Amniotic stem cell (primary cell): ENCODE measurements at regions not wholly inside any gene's neighbourhood (a gene's known extent, or its start where the extent isn't known, plus 50 kb on each side); places are given as distances from the start of the nearest gene placed in this dataset.
A peak's percentile ranks its signal among the peaks of the same experiment; 100 is the strongest.
"Not testable (repeated sequence)": the region's sequence is repeated elsewhere in the genome, so short reads cannot be mapped to it uniquely, and the experiment has no call there.

Source experiments
- DNase-seq: peaks from one replicate; lab custom pipeline; 2025; lab: John Stamatoyannopoulos, UW

DNA sequence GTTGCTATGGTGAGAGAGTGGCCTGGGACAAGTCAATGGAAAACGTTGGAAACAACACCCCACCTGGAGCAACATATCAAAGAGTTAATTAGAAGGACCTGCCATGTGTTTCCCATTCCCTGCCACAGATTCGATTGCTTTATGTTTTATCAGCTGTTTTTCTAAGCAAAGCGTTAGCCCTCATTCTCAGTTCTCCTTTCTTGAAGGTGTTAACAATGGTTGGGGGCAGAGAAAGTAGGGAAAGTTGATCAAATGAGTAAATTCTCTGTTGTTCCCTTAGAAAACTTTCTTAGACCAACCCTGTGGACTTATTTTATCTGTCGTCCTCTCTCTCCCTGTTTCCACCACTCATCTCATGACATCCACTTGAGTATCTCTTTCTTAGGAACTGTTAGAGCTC, 102.5 kb downstream of the ADAMTS15 start:
- no peak for DNase-seq

DNA sequence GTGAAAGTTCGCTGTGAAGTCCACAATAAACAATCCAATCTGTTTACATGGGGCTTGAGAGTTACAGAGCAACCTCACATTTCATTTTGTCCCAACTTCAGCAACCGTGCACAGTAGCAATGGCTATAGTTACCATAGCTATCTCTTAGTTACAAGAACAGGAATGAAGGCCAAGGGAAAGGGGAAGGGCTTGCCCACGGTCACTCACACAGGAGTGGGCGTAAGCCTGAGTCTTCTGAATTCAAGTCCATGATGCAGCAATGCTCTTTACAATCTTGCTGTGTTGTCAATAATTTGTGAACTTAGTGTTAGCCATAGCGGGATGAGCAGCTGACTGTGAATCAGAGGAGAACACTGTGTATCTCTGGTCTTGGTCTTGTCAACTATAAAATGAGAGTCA, 102.9 kb downstream of the ADAMTS15 start:
- no peak for DNase-seq

DNA sequence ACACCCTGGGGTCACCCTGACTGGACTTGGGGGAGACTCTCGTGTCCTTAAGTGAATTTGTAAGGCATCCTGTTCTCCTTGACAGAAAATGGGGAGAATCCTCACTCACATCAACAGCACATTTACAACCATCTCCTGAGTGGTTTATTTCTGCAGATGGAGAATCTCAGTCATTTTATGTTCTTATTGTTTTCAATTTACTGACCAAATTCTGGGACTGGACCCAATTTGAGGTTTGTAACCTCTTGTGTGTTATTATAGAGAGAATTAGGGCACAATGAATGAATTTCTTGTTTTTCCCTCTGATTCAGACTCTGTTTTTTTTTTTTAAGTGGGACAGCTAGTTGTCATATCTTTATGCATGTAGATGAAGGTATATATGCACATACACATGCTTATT, 104.9 kb downstream of the ADAMTS15 start:
- DNase-seq = no peak

DNA sequence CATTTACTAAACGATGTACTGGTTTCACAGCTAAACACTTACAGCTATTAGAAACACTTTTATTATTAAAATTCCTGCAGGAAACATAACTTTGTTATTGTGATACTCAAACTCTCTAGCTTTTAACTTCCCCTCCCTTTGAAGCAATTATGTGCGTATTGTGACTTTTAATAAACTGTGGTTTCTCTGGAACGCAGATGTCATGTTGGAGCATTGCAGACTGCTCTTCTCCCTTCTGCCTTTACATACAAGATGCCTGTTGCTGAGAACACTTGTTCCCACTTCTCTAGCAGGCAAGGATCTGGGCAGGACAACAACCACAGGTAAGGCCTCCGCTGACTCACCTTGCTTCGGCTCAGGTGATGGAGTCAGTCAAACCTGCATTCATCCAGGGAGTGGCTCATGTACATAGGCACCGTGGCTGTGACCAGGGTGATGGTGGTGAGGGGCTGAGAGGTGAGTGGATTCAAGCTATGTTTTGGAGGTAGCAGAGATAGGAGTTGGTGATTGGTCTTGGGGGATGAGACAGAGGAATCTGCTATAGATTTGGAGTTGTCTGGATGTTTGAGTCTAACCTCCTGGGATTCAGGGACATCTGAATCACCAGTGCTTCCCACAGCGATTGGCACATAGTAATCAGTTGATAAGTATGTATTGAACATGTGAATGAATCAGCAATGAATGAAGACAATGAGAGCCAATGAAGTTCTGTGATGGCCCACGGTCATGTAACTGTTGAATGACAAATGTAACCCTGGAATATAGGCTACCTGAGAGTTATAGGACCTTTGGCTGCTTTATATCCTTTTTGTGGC, 106.0 kb downstream of the ADAMTS15 start:
- DNase-seq = no peak

DNA sequence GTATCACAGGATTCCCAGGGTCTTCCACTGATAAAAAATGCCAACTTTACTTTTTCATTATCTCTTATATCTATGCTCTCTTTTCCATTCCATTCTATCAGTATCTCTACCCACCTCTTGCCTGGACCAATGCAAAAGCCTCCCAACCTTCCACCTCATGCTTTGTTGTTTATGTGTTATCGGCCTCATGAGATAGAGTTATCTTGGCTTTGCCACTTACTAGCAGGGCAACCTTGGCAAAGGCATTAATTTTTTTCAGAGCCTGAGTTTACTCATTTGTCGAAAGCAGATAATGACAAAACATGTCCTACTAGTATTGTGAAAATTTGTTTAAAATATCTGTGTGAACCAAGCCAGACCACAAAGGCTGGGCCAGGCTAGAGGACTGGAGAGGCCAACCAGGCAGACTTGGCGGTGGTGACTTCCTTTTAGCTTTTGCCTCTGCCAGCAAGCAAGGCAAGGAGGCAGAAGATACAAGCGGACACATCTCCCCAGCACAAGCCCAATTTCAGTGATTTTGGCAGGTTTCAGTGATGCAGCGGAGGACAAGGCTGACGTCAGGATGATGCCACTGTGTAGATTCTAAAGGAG, 106.9 kb downstream of the ADAMTS15 start:
- DNase-seq = no peak

DNA sequence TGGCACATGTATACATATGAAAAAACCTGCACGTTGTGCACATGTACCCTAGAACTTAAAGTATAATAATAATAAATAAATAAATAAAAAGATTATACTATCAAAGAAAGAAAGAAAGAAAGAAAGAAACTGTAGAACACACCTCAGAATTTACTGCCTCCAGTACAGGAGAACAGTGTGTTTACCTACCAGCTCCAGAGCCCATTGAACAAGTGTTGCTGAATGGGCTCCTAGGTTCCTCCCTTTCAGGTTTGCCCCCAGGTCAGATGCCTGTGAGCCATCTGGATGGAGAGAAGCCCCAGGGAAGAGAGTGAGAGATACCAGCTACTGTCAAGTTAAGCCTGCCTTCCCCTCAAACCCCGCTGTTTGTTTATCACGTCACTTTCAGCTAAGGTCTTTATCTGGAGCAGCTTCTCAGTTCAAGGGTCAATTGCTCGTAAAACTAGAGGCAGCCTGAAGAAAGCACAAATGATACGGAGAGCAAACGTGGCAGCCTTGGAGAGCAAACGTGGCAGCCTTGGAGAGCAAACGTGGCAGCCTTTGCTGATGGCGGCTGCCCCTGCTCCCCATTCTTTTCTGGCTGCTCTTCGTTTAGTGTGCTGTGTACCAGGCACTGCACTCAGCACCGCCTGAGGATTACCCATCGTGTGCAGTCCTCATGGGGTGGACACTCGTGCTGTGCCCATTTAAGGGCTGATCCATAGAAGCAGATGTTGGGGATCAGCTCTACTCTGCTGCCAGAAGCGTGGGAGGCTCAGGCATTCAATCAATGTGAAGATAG, 111.7 kb downstream of the ADAMTS15 start:
- DNase-seq = no peak

DNA sequence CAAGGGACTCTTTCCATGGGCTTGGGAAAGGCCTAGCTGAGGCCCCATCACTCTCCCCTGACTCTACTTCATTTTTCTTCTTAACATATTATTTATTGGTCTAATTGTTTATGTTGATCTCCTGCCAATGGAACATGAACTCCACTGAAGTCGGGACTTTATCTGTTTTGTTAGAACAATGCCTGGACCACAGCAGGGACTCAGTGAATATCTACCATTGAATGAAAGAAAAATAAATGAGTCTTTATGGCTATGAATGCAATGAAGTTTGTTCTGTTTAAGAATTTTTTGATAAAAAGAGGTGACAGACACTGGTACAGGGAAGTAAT, 112.3 kb downstream of the ADAMTS15 start:
- no peak for DNase-seq

DNA sequence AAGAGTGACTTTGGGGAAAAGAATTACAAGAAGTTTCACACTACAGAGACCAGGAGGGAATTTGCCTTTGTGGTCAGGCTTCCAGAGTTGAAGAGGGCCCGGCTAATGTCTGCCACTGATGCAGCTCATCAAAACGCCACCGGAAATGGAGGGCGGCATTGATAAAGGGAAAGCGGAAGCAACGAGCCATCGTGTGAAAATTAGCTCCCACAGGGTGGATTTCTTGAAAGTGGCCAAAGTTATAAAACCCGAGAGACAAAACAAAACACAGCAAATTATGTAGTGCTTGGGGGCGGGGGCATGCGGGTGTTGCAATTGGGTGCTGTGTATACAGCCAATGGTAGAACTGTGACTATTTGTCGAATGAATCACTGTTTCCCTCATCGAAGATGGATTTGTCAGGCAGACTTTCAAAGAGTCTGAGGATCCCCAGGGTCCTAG, 113.0 kb downstream of the ADAMTS15 start:
- DNase-seq = no peak

DNA sequence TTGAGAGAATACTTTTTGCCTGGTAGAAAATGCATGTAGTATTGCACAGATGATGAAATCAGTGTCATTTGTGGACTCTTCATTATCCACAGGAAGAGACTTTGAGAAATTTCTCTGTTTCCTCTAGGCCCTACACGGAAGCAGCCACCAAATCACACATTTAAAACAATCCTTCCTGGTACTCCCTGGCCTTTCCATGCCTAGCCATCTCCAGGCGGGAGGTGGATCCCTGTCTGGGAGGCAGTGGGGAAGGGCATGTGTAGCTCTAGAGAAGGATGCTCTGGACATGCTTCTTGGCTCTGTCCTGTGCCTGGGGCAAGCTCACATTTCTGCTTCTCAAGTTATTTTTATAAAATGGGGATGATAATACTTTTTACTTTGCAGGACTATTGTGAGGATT, 114.1 kb downstream of the ADAMTS15 start:
- DNase-seq = no peak

DNA sequence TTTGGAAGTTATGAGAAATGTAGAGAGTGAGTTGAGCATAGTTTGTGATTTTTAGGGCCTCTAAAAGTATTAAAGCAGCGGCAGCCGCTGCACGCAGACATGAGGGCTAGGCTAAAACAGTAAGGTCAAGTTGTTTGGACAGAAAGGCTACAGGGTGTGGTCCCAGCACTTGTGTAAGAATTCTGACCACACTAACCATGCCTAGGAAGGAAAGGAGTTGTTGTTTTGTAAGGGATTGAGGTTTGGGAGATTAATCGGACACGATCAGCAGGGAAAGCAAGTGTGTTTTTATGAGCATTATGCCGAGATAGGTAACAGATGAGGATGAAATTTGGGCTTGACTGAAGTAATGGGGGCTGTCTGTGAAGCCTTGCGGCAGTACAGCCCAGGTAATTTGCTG, 117.9 kb downstream of the ADAMTS15 start:
- DNase-seq = not testable (repeated sequence)

DNA sequence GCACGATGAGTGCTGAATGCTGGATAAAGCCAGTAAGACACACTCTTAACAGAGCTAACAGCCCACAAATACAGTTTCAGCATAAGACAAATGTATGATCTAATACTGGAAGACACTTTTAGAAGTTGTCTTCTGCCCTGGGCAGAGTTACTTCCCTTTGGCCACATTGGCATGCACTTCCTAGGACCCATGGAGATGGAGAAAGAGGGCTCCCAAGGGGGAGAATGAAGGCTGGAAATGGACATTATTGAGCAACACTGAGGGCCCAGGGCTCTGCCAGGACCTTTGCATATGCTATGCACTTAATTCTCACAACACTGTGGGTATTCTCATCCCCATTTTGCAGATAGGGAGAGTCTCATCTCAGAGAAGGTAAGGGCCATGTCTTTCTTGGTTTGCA, 123.1 kb downstream of the ADAMTS15 start:
- no peak for DNase-seq

DNA sequence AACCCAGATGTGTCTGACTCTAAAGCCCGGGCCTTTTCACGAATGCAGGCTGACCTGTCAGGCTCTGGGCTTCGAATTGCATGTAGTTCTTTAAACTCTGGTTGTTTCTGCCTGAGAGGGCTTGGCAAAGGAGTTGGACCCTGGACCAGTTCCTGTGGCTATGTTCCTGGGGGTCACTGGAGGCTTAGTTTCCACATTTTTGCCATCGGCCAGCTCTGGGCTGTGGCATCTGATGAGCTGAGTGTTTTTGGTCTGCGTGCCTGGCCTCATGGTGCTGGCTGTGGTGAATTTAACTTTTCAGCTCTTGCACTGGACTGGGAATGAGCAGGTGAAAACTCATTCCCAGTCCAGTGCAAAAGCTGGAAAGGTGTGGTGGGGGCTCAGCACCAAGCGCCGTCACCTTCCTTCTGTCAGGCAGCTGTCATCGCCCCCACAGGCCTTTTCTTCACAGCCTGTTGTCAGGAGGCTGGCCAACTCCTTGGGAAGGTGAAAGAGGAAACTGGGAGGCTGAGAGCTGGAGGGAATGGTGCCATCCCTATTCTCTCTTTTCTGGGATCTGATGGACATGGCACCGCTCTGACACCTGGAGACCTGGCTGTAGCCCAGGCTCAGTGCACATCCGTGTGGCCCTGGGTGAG, 123.6 kb downstream of the ADAMTS15 start:
- no peak for DNase-seq

DNA sequence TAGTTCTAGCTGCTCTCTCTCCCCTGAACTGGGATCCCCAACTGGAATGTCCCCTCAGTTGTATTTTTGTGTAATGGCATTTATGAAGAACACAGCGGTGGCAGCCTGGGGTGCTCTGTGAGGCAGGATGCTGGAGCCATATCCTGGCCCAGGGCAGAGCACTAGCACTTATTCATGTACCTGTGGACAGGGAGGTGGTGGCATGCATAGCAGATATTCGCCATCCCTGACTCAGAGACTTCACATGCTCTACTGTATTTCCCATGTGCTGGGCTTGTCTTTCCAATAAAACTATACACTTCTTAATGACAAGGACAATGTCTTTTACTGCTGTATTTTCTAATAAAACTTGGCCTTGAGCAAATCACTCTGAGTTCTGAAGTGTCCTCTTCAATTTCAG, 125.3 kb downstream of the ADAMTS15 start:
- DNase-seq = no peak

DNA sequence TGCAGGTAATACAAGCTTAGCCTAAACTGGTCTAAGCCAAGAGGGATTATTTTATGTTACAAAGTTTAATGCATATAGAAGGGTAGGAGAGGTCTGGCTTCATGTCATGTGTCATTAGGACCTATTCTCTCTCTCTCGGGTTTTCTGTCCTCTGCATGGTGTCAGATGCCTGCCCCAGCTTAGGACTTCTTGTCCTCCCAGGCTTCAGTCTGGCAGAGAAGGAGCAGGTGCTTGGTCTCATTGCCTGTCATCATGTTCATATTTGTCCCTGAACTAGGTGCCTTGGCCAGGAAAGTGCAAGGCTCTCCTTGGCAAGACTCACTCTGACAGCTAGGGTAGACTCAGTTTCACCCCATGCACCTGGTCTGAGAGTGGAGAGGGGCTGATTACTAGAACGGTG, 126.3 kb downstream of the ADAMTS15 start:
- no peak for DNase-seq

DNA sequence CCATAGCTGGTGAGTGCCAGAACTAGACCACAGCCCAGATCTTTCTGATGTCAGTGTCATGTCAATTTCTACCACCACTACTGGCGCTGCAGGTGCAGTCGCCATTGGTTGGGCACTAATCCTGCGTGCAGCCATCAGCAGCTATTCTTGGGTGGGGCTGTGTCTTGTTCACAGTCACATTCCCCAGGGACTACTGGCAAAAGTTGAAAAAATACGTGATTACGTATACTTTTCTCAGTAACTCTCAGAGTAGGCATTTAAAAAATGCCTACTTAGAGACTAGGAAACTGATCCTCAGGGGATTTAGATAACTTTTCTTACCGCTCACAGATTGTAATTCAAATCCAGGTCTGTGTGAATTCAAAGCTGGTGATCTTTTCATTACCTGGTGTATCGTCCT, 127.7 kb downstream of the ADAMTS15 start:
- DNase-seq = no peak

DNA sequence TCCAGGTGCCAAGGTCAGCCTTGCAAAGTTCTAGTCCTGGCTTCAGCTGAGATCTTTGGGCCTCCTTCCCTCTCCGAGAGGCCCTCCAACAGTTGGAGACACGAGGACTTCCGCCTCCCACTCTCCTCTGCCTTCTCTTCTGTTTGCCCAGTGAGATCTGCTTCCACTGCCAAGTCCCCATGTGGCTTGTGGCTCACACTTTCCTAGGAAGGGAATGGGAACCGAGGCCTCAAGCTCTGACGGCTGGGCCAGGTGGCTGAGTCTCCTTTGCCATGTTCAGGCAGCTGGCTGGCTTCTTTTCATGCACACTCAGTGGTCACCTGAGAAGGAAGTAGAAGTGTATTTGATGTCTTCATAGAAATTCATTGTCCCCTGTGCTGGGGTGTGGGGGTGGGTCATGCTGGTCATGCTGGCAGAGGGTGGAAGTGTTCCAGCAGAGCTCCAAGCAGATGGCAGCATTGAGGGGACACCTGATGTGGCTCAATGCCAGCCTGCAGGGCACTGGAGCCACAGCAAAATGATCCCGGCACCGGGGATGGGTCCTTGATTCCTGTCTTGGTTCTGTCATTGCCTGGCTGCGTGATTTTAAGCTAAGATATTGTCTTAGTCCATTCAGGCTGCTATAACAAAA, 130.4 kb downstream of the ADAMTS15 start:
- no peak for DNase-seq

DNA sequence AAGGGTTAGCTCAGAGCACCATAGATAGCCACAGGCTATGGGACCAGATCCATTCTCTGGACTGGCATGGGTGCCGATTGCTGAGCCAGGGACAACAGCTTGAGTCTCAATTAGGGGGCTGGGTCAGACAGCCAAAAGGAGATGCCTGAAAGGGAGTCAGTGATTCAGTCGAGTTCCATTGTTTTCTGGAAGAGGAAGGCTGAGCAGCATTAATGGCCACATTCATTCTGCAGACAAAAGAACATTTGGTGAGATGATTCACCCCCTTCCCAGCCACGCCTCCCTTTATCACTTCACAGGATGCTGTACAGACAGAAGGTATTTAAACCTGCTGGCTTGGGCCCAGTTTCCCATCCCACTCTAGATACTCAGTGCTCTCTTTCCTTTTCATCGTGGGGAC, 131.9 kb downstream of the ADAMTS15 start:
- peak; percentile 25 for DNase-seq

DNA sequence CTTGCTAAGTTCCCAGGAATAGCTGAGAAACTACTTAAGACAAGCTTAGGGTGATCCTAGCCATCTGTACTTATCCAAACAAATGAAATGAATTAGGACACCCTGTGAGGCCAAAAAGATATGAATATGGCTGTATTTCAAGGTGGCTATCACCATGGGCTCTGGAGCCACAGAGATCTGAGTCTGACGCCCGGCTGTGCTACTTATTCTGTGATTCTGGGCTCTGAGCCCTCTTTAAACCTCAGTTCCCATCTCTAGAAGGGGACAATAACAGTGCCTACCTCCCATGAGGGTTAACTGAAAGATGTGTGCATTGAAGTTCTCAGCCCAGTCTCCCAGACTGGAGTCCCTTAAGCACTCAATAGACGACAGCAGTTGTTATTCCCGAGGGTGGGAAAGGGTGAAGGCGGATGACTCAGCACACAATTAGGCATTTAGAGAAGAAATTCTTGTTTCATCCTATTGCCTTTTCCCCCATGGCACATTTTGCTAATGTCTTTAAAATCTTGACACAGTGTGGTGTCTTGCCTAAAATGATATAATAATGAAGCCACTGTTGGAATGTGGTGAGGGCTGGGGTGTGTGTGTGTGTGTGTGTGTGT, 132.5 kb downstream of the ADAMTS15 start:
- no peak for DNase-seq

DNA sequence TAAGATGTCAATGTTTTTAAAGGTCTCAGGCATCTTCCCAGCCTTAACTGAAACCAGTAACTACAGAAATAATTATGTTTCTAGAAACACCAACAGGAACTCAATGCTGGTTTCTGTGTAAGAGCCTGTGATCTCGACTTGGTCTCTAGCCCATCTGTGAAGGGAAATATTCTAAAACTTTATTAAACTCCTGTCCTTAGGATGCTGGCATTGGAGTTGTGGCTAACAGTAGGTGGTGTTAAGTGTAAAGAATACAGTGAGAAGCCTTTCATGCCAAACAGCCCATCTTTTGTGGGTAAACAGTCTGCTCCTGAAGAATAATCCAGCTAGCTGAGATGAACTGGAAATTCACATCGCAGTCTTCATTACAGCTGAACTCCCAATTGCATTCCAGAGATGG, 133.2 kb downstream of the ADAMTS15 start:
- no peak for DNase-seq

DNA sequence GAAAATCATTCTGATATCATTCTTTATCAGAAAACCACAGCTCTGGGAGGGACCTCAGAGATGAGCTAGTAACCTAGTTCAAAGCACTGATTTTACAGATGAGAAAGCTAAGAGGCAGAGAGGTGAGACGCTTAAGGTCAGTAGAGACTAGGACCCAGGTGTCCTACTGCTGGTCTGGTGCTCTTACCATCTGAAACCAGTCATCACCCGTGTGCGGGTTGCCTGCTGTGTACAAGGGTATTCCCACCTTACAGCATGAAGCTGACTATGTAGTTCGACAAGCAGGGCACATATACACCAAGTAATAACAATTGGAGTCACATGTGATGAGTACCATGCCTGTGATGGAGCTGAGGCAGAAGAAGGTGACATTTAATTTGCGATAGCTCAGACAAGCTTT, 133.7 kb downstream of the ADAMTS15 start:
- no peak for DNase-seq

DNA sequence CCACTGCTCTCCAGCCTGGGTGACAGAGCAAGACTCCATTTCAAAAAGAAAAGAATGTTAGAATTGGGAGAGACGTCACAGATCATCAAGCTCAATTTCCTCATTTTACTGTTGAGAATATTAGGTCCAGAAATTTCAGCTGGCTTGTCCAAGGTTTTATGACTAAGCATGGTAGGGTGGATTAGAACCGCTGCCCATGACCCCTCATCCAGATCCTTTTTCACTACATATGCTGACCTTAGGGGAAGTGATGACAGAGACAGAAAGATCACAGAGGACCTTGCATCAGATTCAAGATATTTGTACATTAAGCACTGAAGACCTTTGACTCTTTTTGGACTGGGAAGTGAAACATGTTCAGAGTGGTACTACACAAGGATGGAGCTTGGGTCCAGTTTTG, 134.5 kb downstream of the ADAMTS15 start:
- DNase-seq = no peak

DNA sequence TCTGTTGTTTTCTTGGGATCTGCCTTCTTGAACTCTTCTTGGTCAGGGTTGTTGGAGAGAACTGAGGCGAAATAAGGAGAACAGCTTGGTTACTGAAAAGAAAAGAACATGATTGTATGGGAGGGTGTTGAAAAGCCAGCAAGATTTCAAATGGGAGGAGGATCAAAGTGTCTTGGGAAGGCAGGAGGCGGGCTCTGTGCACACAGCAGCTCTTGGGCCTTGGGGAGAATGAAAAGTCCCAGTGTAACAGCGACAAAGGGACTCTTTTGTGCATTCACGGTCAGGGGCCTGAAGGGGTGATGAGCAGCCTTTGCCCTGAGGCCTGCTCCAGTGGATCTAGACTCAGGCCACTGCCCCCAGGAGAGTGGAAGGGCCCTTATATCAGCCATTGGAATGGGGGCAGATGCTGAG, 135.4 kb downstream of the ADAMTS15 start:
- no peak for DNase-seq
